Gastroesophageal sphincter (tissue), 3 donors: ENCODE measurements at regions not wholly inside any gene's neighbourhood (a gene's known extent, or its start where the extent isn't known, plus 50 kb on each side); places are given as distances from the start of the nearest gene placed in this dataset.

Experiments
- CTCF ChIP-seq, 4 experiments: fragments of 200-600 bp in 2 of 4; fragments of 450-650 bp in 2 of 4; sonication (generic) in 1 of 4; IDR thresholded peaks; one replicate each; pipeline ENCODE4 v1.5.1; 2017 to 2019; ENCODE audit warnings: antibody characterized with exemption in 4 of 4, mild to moderate bottlenecking in 2 of 4, moderate library complexity in 2 of 4
- POLR2A ChIP-seq, 2 donors: fragments of 450-650 bp; IDR thresholded peaks; one replicate each; pipeline ENCODE4 v1.6.1; 2017; ENCODE audit warnings: antibody characterized with exemption in 2 of 2, mild to moderate bottlenecking in 2 of 2, moderate library complexity in 1 of 2
- POLR2AphosphoS5 ChIP-seq: sonication (generic); formaldehyde crosslinking; IDR thresholded peaks from one replicate; pipeline ENCODE4 v1.6.1; 2017; ENCODE audit warnings: antibody characterized with exemption

- TF ChIP-seq CTCF (IDR thresholded peaks at IDR 0.05) (no peak), POLR2AphosphoS5 (no peak), POLR2A (IDR thresholded peaks at IDR 0.05) (no peak)
These were observed 137.1 kb downstream of the LY86 start for GRCh38 chr6:6725468-6726209.
